ENCODE measurements at regions not wholly inside any gene's neighbourhood (a gene's known extent, or its start where the extent isn't known, plus 50 kb on each side); places are given as distances from the start of the nearest gene placed in this dataset.

DNA sequence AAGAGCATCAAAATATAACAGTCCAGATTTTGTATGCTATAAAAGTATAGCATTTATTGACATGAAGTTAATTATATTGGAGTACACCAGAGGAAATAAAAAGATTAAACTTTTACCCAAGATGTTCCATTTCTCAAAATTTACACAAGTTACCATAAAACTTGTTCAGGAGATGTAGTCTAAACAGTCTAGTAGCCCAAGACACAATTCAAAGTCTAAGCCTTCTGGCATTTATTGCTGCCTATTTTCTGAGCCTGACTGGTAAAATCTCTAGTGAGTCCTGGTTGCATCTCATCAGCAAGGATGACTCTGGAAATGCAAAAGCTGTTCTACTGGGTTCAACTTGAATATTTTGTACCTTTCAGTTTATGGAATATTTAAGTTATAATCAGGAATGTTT, 468.7 kb downstream of the PDCD6IP start:
- no peaks in the 10 kb centered on the region for H3K4me1 ChIP-seq (ENCODE audit: control insufficient read depth, extremely low read depth, insufficient read depth, low read length)
- no peak overlapping the region for H2AFZ ChIP-seq (ENCODE audit: control insufficient read depth, low read length)
- H3K36me3 ChIP-seq (ENCODE audit: control insufficient read depth in 2 of 2, extremely low read depth in 1 of 2, insufficient read depth in 2 of 2, low read length in 2 of 2): no peaks in the 10 kb centered on the region
- H3K27me3 ChIP-seq (ENCODE audit: control insufficient read depth, extremely low read depth, insufficient read depth, low read length): no peaks in the 10 kb centered on the region
- TF ChIP-seq, protein P1, sequence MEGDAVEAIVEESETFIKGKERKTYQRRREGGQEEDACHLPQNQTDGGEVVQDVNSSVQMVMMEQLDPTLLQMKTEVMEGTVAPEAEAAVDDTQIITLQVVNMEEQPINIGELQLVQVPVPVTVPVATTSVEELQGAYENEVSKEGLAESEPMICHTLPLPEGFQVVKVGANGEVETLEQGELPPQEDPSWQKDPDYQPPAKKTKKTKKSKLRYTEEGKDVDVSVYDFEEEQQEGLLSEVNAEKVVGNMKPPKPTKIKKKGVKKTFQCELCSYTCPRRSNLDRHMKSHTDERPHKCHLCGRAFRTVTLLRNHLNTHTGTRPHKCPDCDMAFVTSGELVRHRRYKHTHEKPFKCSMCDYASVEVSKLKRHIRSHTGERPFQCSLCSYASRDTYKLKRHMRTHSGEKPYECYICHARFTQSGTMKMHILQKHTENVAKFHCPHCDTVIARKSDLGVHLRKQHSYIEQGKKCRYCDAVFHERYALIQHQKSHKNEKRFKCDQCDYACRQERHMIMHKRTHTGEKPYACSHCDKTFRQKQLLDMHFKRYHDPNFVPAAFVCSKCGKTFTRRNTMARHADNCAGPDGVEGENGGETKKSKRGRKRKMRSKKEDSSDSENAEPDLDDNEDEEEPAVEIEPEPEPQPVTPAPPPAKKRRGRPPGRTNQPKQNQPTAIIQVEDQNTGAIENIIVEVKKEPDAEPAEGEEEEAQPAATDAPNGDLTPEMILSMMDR (optimal IDR thresholded peaks at IDR 0.05 in 1 of 3, IDR thresholded peaks at IDR 0.05 in 1 of 3, conservative IDR thresholded peaks at IDR 0.05 in 1 of 3; ENCODE audit: extremely low read depth in 1 of 3, insufficient read depth in 2 of 3, low read length in 3 of 3): no peak
- TF ChIP-seq EZH2 (IDR thresholded peaks at IDR 0.05; ENCODE audit: low read length): no peak
- no peaks in the 10 kb centered on the region for H4K20me1 ChIP-seq (ENCODE audit: control insufficient read depth, extremely low read depth, insufficient read depth, low read length)
- H3K9me3 ChIP-seq (ENCODE audit: control insufficient read depth, low read depth, low read length): no peaks in the 10 kb centered on the region
- no peaks in the 10 kb centered on the region for H3K9me1 ChIP-seq (ENCODE audit: control insufficient read depth, extremely low read depth, insufficient read depth, low read length)
- H3K27ac ChIP-seq (ENCODE audit: control insufficient read depth, insufficient read depth, low read length): no peak overlapping the region
- H3K4me3 ChIP-seq (ENCODE audit: control insufficient read depth in 2 of 3, extremely low read depth in 1 of 3, insufficient read depth in 2 of 3, low read depth in 1 of 3, low read length in 3 of 3): no peak overlapping the region
- H3K9ac ChIP-seq (ENCODE audit: control insufficient read depth, extremely low read depth, insufficient read depth, low read length): no peak overlapping the region
- no peak for DNase-seq (ENCODE audit: low read depth, low spot score)
- FAIRE-seq: no peak
- dilution Hi-C loops (cut with MboI; ENCODE audit: extremely low pct_ligation_motif_present, low sequenced_read_pairs): no loop called here
- H3K79me2 ChIP-seq (ENCODE audit: control insufficient read depth, insufficient read depth, low read length): no peaks in the 10 kb centered on the region
- H3K4me2 ChIP-seq (ENCODE audit: control insufficient read depth, extremely low read depth, insufficient read depth, low read depth, low read length): no peak overlapping the region

- no peak for TF ChIP-seq EZH2 (IDR thresholded peaks at IDR 0.05; ENCODE audit: low read length)
- TF ChIP-seq, protein P1 (optimal IDR thresholded peaks at IDR 0.05 in 1 of 3, IDR thresholded peaks at IDR 0.05 in 1 of 3, conservative IDR thresholded peaks at IDR 0.05 in 1 of 3; ENCODE audit: extremely low read depth in 1 of 3, insufficient read depth in 2 of 3, low read length in 3 of 3): no peak
- DNase-seq (ENCODE audit: low read depth, low spot score): no peak
- dilution Hi-C loops (cut with MboI; ENCODE audit: extremely low pct_ligation_motif_present, low sequenced_read_pairs): no loop called here
Measured at GRCh38 chr3:34268032-34268709, 469.7 kb downstream of the PDCD6IP start.

More at GRCh38 chr3:34268032-34268709, 469.7 kb downstream of the PDCD6IP start:
- Histone ChIP-seq H3K36me3 (ENCODE audit: control insufficient read depth in 2 of 2, extremely low read depth in 1 of 2, insufficient read depth in 2 of 2, low read length in 2 of 2) (no peaks in the 10 kb centered on the region), H3K9me3 (ENCODE audit: control insufficient read depth, low read depth, low read length) (no peaks in the 10 kb centered on the region), H3K27me3 (ENCODE audit: control insufficient read depth, extremely low read depth, insufficient read depth, low read length) (no peaks in the 10 kb centered on the region), H4K20me1 (ENCODE audit: control insufficient read depth, extremely low read depth, insufficient read depth, low read length) (no peaks in the 10 kb centered on the region), H3K9ac (ENCODE audit: control insufficient read depth, extremely low read depth, insufficient read depth, low read length) (no peak overlapping the region), H3K79me2 (ENCODE audit: control insufficient read depth, insufficient read depth, low read length) (no peaks in the 10 kb centered on the region), H3K4me2 (ENCODE audit: control insufficient read depth, extremely low read depth, insufficient read depth, low read depth, low read length) (no peak overlapping the region), H3K4me3 (ENCODE audit: control insufficient read depth in 2 of 3, extremely low read depth in 1 of 3, insufficient read depth in 2 of 3, low read depth in 1 of 3, low read length in 3 of 3) (no peak overlapping the region), H3K9me1 (ENCODE audit: control insufficient read depth, extremely low read depth, insufficient read depth, low read length) (no peaks in the 10 kb centered on the region), H2AFZ (ENCODE audit: control insufficient read depth, low read length) (no peak overlapping the region), H3K27ac (ENCODE audit: control insufficient read depth, insufficient read depth, low read length) (no peak overlapping the region), H3K4me1 (ENCODE audit: control insufficient read depth, extremely low read depth, insufficient read depth, low read length) (no peaks in the 10 kb centered on the region)
- no peak for FAIRE-seq

Measured in keratinocyte (primary cell).